Mucosa of descending colon (tissue), 3 donors: ENCODE measurements at regions not wholly inside any gene's neighbourhood (a gene's known extent, or its start where the extent isn't known, plus 50 kb on each side); places are given as distances from the start of the nearest gene placed in this dataset.

ENCODE experiments used
- ATAC-seq: fragments of 200-7000 bp; cut with Tn5 transposase; one replicate; pipeline ENCODE4 v1.9.1; 2020; ENCODE audit warnings: mild to moderate bottlenecking, moderate library complexity
- DNase-seq, 3 donors: peaks; one replicate each; pipeline ENCODE4 v3.0.0-alpha.2; 2020
- H3K36me3 ChIP-seq: fragments of 200-600 bp; one replicate; pipeline ENCODE4 v1.8.0; 2021; ENCODE audit warnings: low read depth, mild to moderate bottlenecking
- H3K4me1 ChIP-seq: fragments of 200-600 bp; one replicate; pipeline ENCODE4 v1.8.0; 2021; ENCODE audit warnings: low read depth, mild to moderate bottlenecking
- H3K4me3 ChIP-seq: fragments of 200-600 bp; one replicate; pipeline ENCODE4 v1.8.0; 2021; ENCODE audit warnings: mild to moderate bottlenecking
- H3K9me3 ChIP-seq: fragments of 200-600 bp; one replicate; pipeline ENCODE4 v1.8.0; 2021; ENCODE audit warnings: mild to moderate bottlenecking
- CTCF ChIP-seq: fragments of 200-600 bp; IDR thresholded peaks from one replicate; pipeline ENCODE4 v1.8.0; 2022; ENCODE audit warnings: antibody characterized with exemption, mild to moderate bottlenecking
- intact Hi-C, 2 donors: fragments of 100-400 bp; cut with DNase I in 1 of 2; cut with micrococcal nuclease in 1 of 2; formaldehyde crosslinking; loops; one replicate each; pipeline versions ENCODE4 v1.11.0 to v1.11.1; 2022; cut with DNase I, micrococcal nuclease
- donor health status: DM: no; HTN: no; CAD: no; lungs with moderate emphysema.
- donor health status: DM: no; HTN: no; CAD: no.
- donor health status: DM: no; HTN: yes; CAD: no.

- DNase-seq (no peak), ATAC-seq (no peak)
- H3K9me3 ChIP-seq: peaks cover 11% of the 10 kb centered on the region
- no peaks in the 10 kb centered on the region for H3K36me3 ChIP-seq
- no peaks in the 10 kb centered on the region for H3K4me1 ChIP-seq
- intact Hi-C loops: no loop called here
- TF ChIP-seq CTCF: no peak
- no peak overlapping the region for H3K4me3 ChIP-seq
These were observed 1672.0 kb upstream of the CDH9 start for GRCh38 chr5:28710360-28710759.

GRCh38 chr5:28708472-28708871 lies 1670.1 kb upstream of the CDH9 start:
- intact Hi-C loops: no loop called here
- H3K9me3 ChIP-seq: peaks cover 14% of the 10 kb centered on the region

GRCh38 chr5:28707706-28708105 lies 1669.3 kb upstream of the CDH9 start:
- Histone ChIP-seq H3K36me3 (no peaks in the 10 kb centered on the region), H3K4me3 (no peak overlapping the region), H3K9me3 (peaks cover 22% of the 10 kb centered on the region), H3K4me1 (no peaks in the 10 kb centered on the region)
- intact Hi-C loops: no loop called here
- DNase-seq: no peak
- no peak for TF ChIP-seq CTCF
- ATAC-seq: no peak

More at GRCh38 chr5:28708472-28708871, 1670.1 kb upstream of the CDH9 start:
- ATAC-seq (no peak), DNase-seq (no peak)
- H3K4me3 ChIP-seq: no peak overlapping the region
- H3K4me1 ChIP-seq: no peaks in the 10 kb centered on the region
- TF ChIP-seq CTCF: no peak
- no peaks in the 10 kb centered on the region for H3K36me3 ChIP-seq

- ATAC-seq (no peak), DNase-seq (no peak)
- Histone ChIP-seq H3K36me3 (no peaks in the 10 kb centered on the region), H3K4me3 (no peak overlapping the region), H3K4me1 (no peaks in the 10 kb centered on the region), H3K9me3 (peaks cover 38% of the 10 kb centered on the region)
- intact Hi-C loops: no loop called here
- TF ChIP-seq CTCF: no peak
These were observed 1665.4 kb upstream of the CDH9 start for GRCh38 chr5:28703651-28704260.

- no peak for TF ChIP-seq CTCF
- intact Hi-C loops: no loop called here
- Histone ChIP-seq H3K9me3 (peaks cover 16% of the 10 kb centered on the region), H3K4me3 (no peak overlapping the region), H3K4me1 (no peaks in the 10 kb centered on the region), H3K36me3 (no peaks in the 10 kb centered on the region)
- no peak for DNase-seq
- no peak for ATAC-seq
These were observed 1653.1 kb upstream of the CDH9 start for GRCh38 chr5:28691526-28691925.

GRCh38 chr5:28685794-28686193 lies 1647.4 kb upstream of the CDH9 start:
- no peak for TF ChIP-seq CTCF
- intact Hi-C loops: no loop called here
- Histone ChIP-seq H3K4me3 (no peak overlapping the region), H3K36me3 (no peaks in the 10 kb centered on the region), H3K4me1 (no peaks in the 10 kb centered on the region), H3K9me3 (peaks cover 31% of the 10 kb centered on the region)
- DNase-seq: no peak
- no peak for ATAC-seq
